Heart left ventricle (tissue), 13 donors: ENCODE measurements at regions not wholly inside any gene's neighbourhood (a gene's known extent, or its start where the extent isn't known, plus 50 kb on each side); places are given as distances from the start of the nearest gene placed in this dataset.

ENCODE experiments used
- POLR2A ChIP-seq, 2 donors: fragments of 450-650 bp; IDR thresholded peaks; one replicate each; pipeline ENCODE4 v1.6.1; 2017; ENCODE audit warnings: antibody characterized with exemption in 2 of 2, mild to moderate bottlenecking in 2 of 2, moderate library complexity in 2 of 2
- TF ChIP-seq, protein P1 (sequence below), 12 donors: fragments of 200-600 bp; sonication (generic) in 4 of 12; IDR thresholded peaks; one replicate each; pipeline versions ENCODE4 v1.5.0 to v1.8.0; 2018 to 2022; ENCODE audit warnings: antibody characterized with exemption in 12 of 12, mild to moderate bottlenecking in 5 of 12
- donor health status: ischemic (EF 13 %, LVEDD 7.1; RV severe dilation, severe dysfunction).
- donor health status: DM: no; HTN: yes; CAD: no.
- donor health status: DM: no; HTN: no; CAD: no.
- donor health status: ischemic (EF 25% LVEDD 6.9; RV normal size, moderate dysfunction).
- donor health status: ischemic (EF 25% LVEDD 5.7; RV mildly dilated, moderate dysfunction).
- donor health status: ischemic (EF 35%, LVEDD 5.7; RV mildly dilated, moderate dysfunction).
- donor health status: nonischemic (EF 11% LVEDD 7.7; RV severe dilation, severe dysfunction).
- donor health status: DM: yes; HTN: yes; CAD: no.
- donor health status: PGD.
- donor health status: ischemic (EF 29% LVEDD 5.4; RV normal size, mild dysfunction).
- donor health status: nonischemic (EF 23%, LVEDD 6.1; RV moderate dilation, normal function).

- TF ChIP-seq, protein P1, sequence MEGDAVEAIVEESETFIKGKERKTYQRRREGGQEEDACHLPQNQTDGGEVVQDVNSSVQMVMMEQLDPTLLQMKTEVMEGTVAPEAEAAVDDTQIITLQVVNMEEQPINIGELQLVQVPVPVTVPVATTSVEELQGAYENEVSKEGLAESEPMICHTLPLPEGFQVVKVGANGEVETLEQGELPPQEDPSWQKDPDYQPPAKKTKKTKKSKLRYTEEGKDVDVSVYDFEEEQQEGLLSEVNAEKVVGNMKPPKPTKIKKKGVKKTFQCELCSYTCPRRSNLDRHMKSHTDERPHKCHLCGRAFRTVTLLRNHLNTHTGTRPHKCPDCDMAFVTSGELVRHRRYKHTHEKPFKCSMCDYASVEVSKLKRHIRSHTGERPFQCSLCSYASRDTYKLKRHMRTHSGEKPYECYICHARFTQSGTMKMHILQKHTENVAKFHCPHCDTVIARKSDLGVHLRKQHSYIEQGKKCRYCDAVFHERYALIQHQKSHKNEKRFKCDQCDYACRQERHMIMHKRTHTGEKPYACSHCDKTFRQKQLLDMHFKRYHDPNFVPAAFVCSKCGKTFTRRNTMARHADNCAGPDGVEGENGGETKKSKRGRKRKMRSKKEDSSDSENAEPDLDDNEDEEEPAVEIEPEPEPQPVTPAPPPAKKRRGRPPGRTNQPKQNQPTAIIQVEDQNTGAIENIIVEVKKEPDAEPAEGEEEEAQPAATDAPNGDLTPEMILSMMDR (IDR thresholded peaks at IDR 0.05): no peak
- TF ChIP-seq POLR2A (IDR thresholded peaks at IDR 0.05): no peak
These were observed 93.3 kb upstream of the ADAMTS5 start for GRCh38 chr21:27060190-27060589.
